WI38 (cell line): ENCODE measurements at regions not wholly inside any gene's neighbourhood (a gene's known extent, or its start where the extent isn't known, plus 50 kb on each side); places are given as distances from the start of the nearest gene placed in this dataset.

Source experiments
- H3K4me3 ChIP-seq: 2 replicates; pipeline ENCODE4 v1.5.1; 2011; ENCODE audit warnings: low read depth, mild to moderate bottlenecking, control low read depth, low read length
- TF ChIP-seq, protein P1 (sequence below): IDR thresholded peaks from 2 replicates; pipeline ENCODE4 v1.5.1; 2012; ENCODE audit warnings: low read depth, mild to moderate bottlenecking, control low read depth, low read length

DNA sequence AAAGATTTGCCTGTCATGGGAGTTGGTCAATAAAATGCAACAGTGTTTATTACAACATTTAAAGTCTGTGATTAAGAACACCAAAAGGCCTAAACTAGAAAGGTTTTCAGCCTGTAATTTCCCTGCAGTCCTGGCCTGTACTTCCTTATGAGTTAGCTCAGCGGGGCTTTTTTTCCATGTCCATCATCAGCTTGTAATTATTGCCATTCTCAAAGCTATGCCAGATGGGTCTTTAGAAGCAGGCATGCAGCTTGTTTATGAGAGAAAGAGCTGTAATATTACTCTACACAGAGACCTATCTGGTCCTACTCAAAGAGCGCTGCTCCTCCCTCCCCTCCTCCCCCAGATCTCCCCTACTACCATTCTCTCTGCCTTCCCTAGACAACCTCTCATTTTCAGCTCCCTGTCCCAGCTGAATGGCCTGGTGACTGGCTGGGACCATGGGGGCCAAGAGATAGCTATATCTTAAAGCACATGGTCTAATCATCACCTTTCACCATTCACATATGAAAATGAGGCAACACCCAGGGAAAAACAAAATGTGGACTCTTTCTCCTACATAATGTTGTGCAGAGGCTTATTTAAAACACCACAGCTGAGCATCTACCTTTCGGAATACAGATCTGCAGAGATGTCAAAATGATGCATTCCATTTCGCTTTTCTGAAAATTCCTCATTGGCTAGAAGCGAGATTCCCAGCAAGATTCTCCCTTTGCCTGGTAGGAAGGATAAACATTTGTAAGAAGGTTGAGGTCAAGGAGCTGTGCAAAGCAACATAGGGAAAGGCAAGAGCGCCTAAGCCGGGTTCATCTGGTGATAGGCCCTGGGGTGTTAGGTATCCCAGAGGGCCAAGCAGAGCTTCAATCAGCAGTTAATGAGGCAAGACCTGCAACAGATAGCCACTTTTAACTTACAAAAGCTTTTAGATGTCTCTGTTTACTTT is 209.7 kb upstream of the CDKN3 start:
- TF ChIP-seq, protein P1, sequence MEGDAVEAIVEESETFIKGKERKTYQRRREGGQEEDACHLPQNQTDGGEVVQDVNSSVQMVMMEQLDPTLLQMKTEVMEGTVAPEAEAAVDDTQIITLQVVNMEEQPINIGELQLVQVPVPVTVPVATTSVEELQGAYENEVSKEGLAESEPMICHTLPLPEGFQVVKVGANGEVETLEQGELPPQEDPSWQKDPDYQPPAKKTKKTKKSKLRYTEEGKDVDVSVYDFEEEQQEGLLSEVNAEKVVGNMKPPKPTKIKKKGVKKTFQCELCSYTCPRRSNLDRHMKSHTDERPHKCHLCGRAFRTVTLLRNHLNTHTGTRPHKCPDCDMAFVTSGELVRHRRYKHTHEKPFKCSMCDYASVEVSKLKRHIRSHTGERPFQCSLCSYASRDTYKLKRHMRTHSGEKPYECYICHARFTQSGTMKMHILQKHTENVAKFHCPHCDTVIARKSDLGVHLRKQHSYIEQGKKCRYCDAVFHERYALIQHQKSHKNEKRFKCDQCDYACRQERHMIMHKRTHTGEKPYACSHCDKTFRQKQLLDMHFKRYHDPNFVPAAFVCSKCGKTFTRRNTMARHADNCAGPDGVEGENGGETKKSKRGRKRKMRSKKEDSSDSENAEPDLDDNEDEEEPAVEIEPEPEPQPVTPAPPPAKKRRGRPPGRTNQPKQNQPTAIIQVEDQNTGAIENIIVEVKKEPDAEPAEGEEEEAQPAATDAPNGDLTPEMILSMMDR, result no peak
- no peak overlapping the region for H3K4me3 ChIP-seq

GRCh38 chr14:54188064-54188666 is 208.6 kb upstream of the CDKN3 start:
- TF ChIP-seq, protein P1, result no peak
- H3K4me3 ChIP-seq, result no peak overlapping the region

DNA sequence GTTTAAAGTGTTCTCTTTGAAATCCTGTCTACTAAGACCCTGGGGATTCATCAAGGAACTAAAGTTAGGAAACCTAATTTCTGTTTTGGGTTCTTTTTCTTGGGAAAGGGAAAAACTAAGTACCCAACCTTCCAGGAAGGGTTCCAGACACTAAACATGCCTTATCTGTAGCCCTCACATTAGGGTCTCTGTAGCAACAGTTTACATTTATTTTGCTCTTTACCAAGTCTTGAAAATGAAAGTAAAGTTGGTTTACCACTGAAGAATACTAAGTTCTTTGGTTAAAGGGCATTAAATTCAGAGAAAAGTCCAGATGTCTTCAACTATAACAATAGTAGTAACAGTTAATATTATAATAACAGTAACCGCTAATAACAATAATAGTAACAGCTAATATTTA is 207.5 kb upstream of the CDKN3 start:
- H3K4me3 ChIP-seq, result no peak overlapping the region
- TF ChIP-seq, protein P1, result no peak

GRCh38 chr14:54189748-54190354 is 207.0 kb upstream of the CDKN3 start:
- TF ChIP-seq, protein P1, result no peak

DNA sequence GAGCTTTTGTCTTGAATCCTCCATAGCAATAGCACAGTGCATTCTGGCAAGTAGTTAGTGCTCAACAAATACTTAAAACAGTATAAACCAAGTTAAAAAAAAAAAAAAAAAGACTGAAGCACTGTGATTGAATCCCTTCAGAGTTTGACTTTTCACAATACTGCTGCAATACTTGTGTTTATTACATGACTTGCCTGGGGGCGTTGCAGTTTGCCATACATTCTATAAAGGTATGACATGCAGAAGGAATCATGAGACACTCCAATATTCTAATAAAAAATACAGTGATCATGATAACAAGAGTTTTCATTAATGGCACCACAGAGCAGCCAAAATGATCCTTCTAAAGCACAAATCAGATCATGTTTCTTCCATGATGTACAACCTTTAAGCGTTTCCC is 205.0 kb upstream of the CDKN3 start:
- TF ChIP-seq, protein P1, result no peak
- no peak overlapping the region for H3K4me3 ChIP-seq

More at GRCh38 chr14:54189748-54190354, 207.0 kb upstream of the CDKN3 start:
- no peak overlapping the region for H3K4me3 ChIP-seq

DNA sequence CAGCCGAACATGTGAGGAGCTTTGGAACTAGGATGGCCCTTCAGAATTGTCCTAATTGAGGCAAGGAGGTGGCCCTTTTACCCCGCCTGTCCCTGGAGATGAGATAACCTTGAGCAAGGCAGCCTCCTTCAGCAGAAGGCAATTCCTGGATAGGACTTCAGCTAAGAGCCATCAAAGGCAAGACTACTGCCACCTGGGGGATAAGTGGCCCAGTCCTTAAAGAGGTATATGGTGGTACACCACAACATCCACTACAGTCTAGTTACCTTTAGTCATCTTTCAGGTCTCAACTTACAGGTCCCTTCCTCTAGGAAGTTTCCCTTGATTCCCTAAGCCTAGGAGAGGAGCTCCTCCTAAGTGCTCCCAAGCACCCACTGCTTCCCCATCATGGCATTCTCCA is 204.2 kb upstream of the CDKN3 start:
- no peak overlapping the region for H3K4me3 ChIP-seq
- TF ChIP-seq, protein P1, result no peak
